SK-N-MC (cell line): ENCODE measurements at regions not wholly inside any gene's neighbourhood (a gene's known extent, or its start where the extent isn't known, plus 50 kb on each side); places are given as distances from the start of the nearest gene placed in this dataset.
A peak's percentile ranks its signal among the peaks of the same experiment; 100 is the strongest.

Experiments used
- EZH2 ChIP-seq: fragments of 200-600 bp; sonication (generic); IDR thresholded peaks from one replicate; pipeline ENCODE4 v1.6.1; 2017; ENCODE audit warnings: antibody characterized with exemption
- FOXP2 ChIP-seq: optimal IDR thresholded peaks from 2 replicates; pipeline ENCODE3; 2011; ENCODE audit warnings: mild to moderate bottlenecking, moderate library complexity; ENCODE audit not compliant: insufficient read depth; ENCODE audit errors: extremely low read length, control extremely low read depth
- POLR2AphosphoS5 ChIP-seq: IDR thresholded peaks from 2 replicates; pipeline ENCODE4 v1.6.1; 2012; ENCODE audit warnings: mild to moderate bottlenecking, low read depth, low read length, borderline replicate concordance

- no peak for TF ChIP-seq EZH2
- peak; percentile 21; the same call in 1 of the 2 replicates for TF ChIP-seq POLR2AphosphoS5
- no peak for TF ChIP-seq FOXP2
Measured at GRCh38 chr1:70720521-70720920, 309.5 kb downstream of the CTH start.
